HG02852 (cell line): ENCODE measurements at regions not wholly inside any gene's neighbourhood (a gene's known extent, or its start where the extent isn't known, plus 50 kb on each side); places are given as distances from the start of the nearest gene placed in this dataset.
"Not testable (repeated sequence)": the region's sequence is repeated elsewhere in the genome, so short reads cannot be mapped to it uniquely, and the experiment has no call there.

Experiments
- ATAC-seq: cut with Tn5 transposase; IDR thresholded peaks from one replicate; pipeline ENCODE4 v1.9.1; 2021; ENCODE audit warnings: mild to moderate bottlenecking, moderate library complexity; ENCODE audit not compliant: unreplicated experiment

GRCh38 chr2:129492548-129492947 is 486.9 kb upstream of the RAB6C start:
- no peak for ATAC-seq

- no peak for ATAC-seq
Measured at GRCh38 chr2:129499747-129500146, 479.7 kb upstream of the RAB6C start.

- ATAC-seq: no peak
Measured at GRCh38 chr2:129502781-129503180, 476.7 kb upstream of the RAB6C start.

GRCh38 chr2:129504646-129505045 is 474.8 kb upstream of the RAB6C start:
- no peak for ATAC-seq

GRCh38 chr2:129518937-129519336 is 460.5 kb upstream of the RAB6C start:
- ATAC-seq: no peak

- ATAC-seq: not testable (repeated sequence)
Measured at GRCh38 chr2:129532158-129532557, 447.3 kb upstream of the RAB6C start.

GRCh38 chr2:129548880-129549279 is 430.6 kb upstream of the RAB6C start:
- no peak for ATAC-seq

- no peak for ATAC-seq
Measured at GRCh38 chr2:129550536-129550935, 428.9 kb upstream of the RAB6C start.

GRCh38 chr2:129554373-129554772 is 425.1 kb upstream of the RAB6C start:
- no peak for ATAC-seq

- ATAC-seq: no peak
Measured at GRCh38 chr2:129559101-129559500, 420.4 kb upstream of the RAB6C start.

GRCh38 chr2:129565551-129566109 is 413.8 kb upstream of the RAB6C start:
- no peak for ATAC-seq

- not testable (repeated sequence) for ATAC-seq
Measured at GRCh38 chr2:129570812-129571211, 408.7 kb upstream of the RAB6C start.

GRCh38 chr2:129575431-129575830 is 404.0 kb upstream of the RAB6C start:
- ATAC-seq: no peak

- ATAC-seq: no peak
Measured at GRCh38 chr2:129575880-129576279, 403.6 kb upstream of the RAB6C start.

- no peak for ATAC-seq
Measured at GRCh38 chr2:129580001-129580400, 399.5 kb upstream of the RAB6C start.

- no peak for ATAC-seq
Measured at GRCh38 chr2:129585760-129586159, 393.7 kb upstream of the RAB6C start.

- no peak for ATAC-seq
Measured at GRCh38 chr2:129587426-129588064, 391.9 kb upstream of the RAB6C start.

- no peak for ATAC-seq
Measured at GRCh38 chr2:129604560-129604959, 374.9 kb upstream of the RAB6C start.

- ATAC-seq: no peak
Measured at GRCh38 chr2:129605646-129606045, 373.8 kb upstream of the RAB6C start.

GRCh38 chr2:129606496-129607270 is 372.8 kb upstream of the RAB6C start:
- no peak for ATAC-seq

- ATAC-seq: no peak
Measured at GRCh38 chr2:129609224-129609623, 370.2 kb upstream of the RAB6C start.

- ATAC-seq: no peak
Measured at GRCh38 chr2:129610766-129611165, 368.7 kb upstream of the RAB6C start.
